T-helper 1 cell (primary cell): ENCODE measurements at regions not wholly inside any gene's neighbourhood (a gene's known extent, or its start where the extent isn't known, plus 50 kb on each side); places are given as distances from the start of the nearest gene placed in this dataset.
A peak's percentile ranks its signal among the peaks of the same experiment; 100 is the strongest.
"Not testable (repeated sequence)": the region's sequence is repeated elsewhere in the genome, so short reads cannot be mapped to it uniquely, and the experiment has no call there.

Source experiments
- DNase-seq, 5 donors: peaks; one replicate each; pipeline ENCODE4 v3.0.0-alpha.2; 2012 to 2020

DNA sequence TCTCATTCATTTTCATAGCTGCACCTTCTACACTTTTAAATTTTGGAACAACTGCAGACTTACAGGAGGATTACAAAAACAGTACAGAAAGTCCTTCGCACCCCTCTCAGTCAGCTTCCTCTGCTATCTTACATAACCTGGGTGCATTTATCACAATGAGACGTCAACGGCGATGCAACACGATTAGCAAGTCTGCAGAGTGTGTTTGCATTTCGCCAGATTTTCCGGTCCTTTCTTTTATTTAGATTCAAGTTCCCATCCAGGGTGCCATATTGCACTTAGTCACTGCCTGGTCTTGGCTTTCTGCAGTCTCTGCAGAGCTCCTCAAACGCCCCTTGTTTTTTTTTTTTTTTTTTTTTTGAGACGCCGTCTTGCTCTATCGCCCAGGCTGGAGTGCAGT, 85.9 kb downstream of the ASMT start:
- DNase-seq = no peak

DNA sequence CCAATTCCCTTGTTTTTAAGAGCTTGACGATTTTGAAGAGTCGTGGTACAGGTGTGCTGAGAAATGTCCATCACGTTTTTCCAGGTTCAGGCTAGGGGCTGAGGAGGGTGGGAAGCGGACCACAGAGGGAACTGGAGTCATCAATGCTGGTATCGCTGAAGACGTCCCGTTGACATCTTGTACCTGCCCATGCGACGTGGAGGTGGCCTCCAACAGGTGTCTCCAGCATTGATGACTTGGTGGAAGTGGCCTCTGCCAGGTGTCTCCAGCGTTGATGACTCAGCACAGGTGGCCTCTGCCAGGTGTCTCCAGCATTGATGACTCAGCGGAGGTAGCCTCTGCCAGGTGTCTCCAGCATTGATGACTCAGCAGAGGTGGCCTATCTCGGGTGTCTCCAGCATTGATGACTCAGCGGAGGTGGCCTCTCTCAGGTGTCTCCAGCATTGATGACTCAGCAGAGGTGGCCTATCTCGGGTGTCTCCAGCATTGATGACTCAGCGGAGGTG, 86.6 kb downstream of the ASMT start:
- DNase-seq = not testable (repeated sequence)

DNA sequence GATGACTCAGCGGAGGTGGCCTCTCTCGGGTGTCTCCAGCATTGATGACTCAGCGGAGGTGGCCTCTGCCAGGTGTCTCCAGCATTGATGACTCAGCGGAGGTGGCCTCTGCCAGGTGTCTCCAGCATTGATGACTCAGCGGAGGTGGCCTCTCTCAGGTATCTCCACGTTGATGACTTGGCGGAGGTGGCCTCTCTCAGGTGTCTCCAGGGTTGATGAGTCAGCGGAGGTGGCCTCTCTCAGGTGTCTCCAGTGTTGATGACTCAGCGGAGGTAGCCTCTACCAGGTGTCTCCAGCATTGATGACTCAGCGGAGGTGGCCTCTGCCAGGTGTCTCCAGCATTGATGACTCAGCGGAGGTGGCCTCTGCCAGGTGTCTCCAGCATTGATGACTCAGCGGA, 87.3 kb downstream of the ASMT start:
- not testable (repeated sequence) for DNase-seq

- DNase-seq = not testable (repeated sequence)
These were observed 87.7 kb downstream of the ASMT start for GRCh38 chrX:1702557-1702956.

GRCh38 chrX:1709277-1709676, 94.4 kb downstream of the ASMT start:
- not testable (repeated sequence) for DNase-seq

DNA sequence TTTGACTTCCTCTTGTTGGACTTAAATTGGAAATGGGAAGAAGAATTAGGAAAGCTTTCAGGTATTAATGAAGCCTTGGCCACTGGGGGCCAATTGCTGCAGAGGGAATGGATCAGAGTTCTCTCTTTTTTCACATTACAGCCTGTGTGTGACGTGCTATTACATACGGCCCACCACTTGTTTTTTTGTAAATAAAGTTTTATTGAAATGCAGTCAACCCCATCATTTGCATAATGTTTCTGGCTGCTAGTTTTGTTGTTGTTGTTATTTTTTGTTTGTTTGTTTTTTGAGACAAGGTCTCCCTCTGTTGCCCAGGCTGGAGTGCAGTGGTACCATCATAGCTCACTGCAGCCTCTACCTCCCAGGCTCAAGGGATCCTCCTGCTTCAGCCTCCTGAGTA, 98.4 kb downstream of the ASMT start:
- DNase-seq = no peak

DNA sequence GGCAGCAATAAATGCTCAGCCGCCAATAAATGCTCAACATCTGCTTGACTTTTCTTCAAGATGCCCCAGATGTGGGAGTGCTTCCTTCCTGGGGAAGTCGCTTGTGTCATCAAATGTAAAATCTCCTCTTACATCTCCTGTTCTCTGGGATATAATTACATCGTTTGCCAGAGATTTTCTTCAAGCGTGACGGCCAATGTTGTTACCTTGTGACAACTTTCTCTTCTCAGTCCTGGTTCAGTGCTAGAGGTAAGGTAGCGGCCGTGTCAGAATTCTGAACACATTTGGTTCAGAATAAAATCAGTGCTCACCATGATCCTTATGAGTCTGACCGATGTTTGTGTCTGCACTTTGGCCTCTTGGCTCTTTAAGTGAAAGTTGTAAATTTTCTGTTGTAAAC, 102.5 kb downstream of the ASMT start:
- DNase-seq = no peak

DNA sequence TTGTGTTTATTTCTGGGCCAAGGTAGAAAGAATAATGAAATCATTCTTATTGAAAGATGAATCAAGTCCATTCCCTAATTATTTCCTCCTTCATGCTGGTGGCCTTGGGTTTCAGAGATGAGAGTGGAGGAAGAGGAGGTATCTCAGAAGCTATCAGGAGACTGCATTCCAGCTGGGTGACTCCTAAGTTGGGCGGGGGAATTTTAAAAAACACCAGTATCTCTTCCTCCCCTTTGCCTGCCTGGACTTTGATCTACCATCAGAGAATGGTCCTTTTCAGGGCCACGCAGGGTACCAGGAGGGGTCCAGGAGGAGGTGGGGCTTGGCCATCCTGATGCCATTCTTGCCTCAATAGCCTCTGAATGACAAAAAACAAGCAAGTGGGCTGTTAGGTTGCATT, 104.4 kb downstream of the ASMT start:
- no peak for DNase-seq

DNA sequence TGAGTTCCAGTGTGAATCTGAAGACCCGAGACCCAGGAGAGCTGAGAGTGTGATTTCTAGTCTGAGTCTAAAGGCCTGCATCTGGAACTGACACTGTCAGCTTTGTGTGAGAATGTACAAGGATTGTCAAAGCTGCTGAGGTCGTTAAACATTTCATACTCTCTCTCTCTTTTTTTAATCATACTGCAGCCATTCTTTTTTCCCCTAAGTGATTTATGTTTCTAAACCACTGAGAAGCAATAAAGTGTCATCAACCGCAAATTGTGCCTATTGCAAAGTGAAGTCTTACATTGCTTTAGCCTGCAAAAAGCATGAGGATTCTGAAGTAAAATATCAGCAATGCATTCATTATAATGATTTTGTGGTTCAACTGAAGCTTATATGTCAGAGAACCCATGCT, 106.0 kb downstream of the ASMT start:
- DNase-seq = no peak

- DNase-seq = no peak
These were observed 110.6 kb downstream of the ASMT start for GRCh38 chrX:1725472-1725871.

DNA sequence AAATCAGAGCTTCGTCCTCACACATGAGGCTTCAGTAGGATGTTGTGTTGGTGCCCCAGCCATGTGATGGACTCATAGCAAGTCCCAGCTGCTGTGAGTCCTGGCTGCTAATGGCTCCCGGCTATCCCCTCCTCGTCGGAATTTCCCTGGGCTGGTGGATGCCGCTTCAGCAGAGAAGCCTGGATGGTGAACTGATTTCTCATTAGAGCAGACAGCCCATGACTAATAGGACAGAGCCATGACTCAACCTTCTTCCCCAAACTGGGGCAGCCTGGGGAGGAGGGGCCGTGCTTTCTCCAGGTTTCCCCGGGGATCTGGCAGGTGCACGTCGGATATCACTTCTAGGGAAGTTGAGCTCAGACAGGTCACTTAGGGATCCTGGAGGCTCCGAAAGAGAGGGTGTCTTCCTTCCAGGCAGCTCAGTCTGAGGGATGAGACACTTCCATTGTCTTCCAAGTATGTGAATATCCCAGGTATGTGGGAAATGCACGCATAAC, 112.7 kb downstream of the ASMT start:
- DNase-seq = no peak

DNA sequence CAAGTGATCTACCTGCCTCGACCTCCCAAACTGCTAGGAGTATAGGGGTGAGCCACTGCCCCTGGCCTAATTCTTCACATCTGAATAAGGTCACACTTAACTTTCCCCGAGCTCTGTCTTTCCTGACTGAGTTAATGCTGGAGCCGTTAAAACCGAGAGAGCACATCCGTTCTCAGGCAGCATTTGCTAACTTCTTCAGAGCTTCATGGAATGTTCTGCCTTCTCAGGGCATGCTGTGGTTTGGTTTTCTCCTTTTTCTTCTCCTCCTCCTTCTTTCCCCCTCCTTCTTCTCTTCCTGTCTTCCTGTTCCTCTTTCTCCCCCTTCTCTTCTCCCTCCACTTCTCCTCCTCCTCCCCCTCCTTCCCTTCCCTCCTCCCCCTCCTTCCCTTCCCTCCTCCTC, 119.9 kb downstream of the ASMT start:
- DNase-seq = no peak

GRCh38 chrX:1741816-1742394, 127.0 kb downstream of the ASMT start:
- no peak for DNase-seq

GRCh38 chrX:1743105-1743504, 128.2 kb downstream of the ASMT start:
- no peak for DNase-seq

- DNase-seq = no peak
These were observed 128.8 kb downstream of the ASMT start for GRCh38 chrX:1743663-1744062.

GRCh38 chrX:1748408-1748807, 133.5 kb downstream of the ASMT start:
- no peak for DNase-seq

- DNase-seq = no peak
These were observed 134.6 kb downstream of the ASMT start for GRCh38 chrX:1749499-1749898.

GRCh38 chrX:1750267-1750666, 135.4 kb downstream of the ASMT start:
- no peak for DNase-seq

GRCh38 chrX:1751781-1752180, 136.9 kb downstream of the ASMT start:
- no peak for DNase-seq

DNA sequence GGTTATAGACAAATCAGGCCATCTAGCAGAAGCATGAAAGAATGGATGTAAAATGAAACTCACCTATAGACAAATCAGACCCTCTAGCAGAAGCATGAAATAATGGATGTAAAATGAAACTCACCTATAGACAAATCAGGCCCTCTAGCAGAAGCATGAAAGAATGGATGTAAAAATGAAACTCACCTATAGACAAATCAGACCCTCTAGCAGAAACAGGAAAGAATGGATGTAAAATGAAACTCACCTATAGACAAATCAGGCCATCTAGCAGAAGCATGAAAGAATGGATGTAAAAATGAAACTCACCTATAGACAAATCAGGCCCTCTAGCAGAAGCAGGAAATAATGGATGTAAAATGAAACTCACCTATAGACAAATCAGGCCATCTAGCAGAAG, 137.9 kb downstream of the ASMT start:
- DNase-seq = not testable (repeated sequence)

DNA sequence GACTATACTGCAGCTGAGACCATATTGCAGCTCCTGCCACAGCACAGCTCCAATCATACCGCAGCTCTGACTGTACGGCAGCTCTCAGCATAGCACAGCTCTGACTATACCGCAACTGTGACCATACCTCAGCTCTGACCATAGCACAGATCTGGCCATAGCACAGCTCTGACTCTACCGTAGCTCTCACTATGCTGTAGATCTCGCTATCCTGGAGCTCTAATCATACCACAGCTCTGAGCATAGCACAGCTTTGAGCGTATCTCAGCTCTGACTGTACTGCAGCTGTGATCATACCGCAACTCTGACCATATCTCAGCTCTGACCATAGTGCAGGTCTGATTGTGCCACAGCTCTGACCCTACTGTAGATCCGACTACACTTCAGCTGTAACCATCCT, 139.2 kb downstream of the ASMT start:
- DNase-seq = no peak

GRCh38 chrX:1763294-1763693, 148.4 kb downstream of the ASMT start:
- DNase-seq = no peak

DNA sequence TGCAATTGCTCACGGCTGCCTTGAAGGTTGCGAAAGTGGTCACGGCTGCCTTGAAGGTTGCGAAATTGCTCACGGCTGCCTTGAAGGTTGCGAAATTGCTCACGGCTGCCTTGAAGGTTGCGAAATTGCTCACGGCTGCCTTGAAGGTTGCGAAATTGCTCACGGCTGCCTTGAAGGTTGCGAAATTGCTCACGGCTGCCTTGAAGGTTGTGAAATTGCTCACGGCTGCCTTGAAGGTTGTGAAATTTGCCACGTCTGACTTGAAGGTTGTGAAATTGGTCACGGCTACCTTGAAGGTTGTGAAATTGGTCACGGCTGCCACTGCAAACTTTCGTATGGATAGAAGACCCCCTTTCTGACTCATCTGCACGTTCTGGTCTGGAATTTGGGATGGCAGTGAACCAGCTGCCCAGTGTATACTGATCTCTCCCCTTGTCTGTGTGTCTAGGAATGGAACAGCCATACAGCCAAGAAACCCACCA, 150.1 kb downstream of the ASMT start:
- peak in 1 of 5 donors; percentile 15 for DNase-seq

GRCh38 chrX:1767026-1767425, 152.2 kb downstream of the ASMT start:
- no peak for DNase-seq

GRCh38 chrX:1778817-1779216, 164.0 kb downstream of the ASMT start:
- no peak for DNase-seq
